G401 (cell line): ENCODE measurements at regions not wholly inside any gene's neighbourhood (a gene's known extent, or its start where the extent isn't known, plus 50 kb on each side); places are given as distances from the start of the nearest gene placed in this dataset.
A peak's percentile ranks its signal among the peaks of the same experiment; 100 is the strongest.
"Not testable (repeated sequence)": the region's sequence is repeated elsewhere in the genome, so short reads cannot be mapped to it uniquely, and the experiment has no call there.

Source experiments
- DNase-seq: peaks from one replicate; pipeline ENCODE4 v3.0.0-alpha.2; 2015; ENCODE audit warnings: low spot score
- in situ Hi-C: cut with HindIII; loops from 2 replicates; pipeline ENCODE4 v1.10.0; 2016; ENCODE audit warnings: low sequenced_read_pairs, mixed read lengths

DNA sequence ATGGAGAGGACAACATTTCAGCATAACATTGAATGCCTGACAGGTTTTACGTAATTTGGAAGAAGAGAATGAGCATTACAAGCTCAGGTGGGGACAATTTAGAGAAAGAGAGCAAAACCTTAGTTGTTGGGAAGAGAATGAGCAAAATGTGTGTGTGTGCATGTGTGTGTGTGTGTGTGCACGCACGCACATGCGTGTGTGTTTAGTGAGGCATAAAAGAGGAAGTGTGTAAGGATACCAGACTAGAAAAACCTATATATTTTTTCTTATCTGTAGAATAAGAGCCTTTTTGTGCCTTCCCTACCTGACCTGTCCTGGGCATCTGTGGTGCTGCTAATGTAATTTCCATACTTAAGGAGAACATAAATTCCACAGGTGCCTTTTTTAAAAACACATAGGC is 99.0 kb upstream of the PLXNA2 start:
- in situ Hi-C loops: no loop called here
- no peak for DNase-seq

DNA sequence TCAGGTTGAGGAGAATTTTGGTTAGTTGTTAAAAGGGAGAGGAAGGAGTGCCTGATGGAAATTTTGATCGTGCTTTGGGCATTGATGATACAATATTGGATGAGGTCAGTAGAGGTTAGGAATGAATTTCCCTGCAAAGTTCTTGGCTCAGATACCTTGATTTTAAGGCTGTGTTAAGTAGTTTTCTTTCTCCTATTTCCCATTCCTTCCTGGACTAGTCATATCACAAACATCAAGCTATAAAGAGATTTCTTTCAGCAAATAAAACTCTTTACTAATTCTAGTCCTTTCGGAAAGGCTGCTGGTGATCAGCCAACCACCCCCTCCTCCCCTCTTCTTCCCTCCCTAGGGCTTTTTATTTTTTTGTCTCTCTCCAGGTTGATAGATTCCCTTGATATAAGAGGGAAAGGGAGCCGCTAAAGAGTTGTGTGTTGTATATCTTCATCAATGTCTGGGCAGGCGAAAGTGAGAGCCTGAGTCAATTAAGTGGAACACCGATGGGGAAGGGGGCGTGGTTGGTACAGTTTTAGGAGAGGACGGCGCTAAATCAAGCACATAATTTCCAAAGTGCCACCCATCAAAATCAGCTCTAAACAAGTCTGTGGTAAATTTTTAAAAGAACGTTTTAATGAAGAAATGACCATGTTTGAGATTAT is 100.1 kb upstream of the PLXNA2 start:
- no peak for DNase-seq
- in situ Hi-C loops: no loop called here

DNA sequence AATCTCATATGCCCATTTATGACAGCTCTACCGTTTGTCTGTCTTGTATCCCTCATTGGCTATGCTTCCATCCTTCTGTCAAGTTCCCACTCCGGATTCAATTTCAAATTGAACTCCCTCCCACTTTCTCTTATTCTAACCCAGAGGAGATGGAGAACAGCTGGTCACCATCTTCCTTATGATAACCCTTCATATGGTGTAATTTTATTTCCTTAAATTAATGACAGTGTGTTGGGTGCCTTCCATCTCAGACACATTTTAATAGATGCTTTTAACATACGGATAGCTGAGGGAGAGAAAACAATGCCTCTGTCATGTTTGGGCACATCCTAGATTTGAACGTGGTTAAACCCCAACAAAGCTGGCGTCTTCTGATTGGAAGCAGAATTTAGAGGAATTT is 103.0 kb upstream of the PLXNA2 start:
- in situ Hi-C loops: no loop called here
- DNase-seq: no peak

DNA sequence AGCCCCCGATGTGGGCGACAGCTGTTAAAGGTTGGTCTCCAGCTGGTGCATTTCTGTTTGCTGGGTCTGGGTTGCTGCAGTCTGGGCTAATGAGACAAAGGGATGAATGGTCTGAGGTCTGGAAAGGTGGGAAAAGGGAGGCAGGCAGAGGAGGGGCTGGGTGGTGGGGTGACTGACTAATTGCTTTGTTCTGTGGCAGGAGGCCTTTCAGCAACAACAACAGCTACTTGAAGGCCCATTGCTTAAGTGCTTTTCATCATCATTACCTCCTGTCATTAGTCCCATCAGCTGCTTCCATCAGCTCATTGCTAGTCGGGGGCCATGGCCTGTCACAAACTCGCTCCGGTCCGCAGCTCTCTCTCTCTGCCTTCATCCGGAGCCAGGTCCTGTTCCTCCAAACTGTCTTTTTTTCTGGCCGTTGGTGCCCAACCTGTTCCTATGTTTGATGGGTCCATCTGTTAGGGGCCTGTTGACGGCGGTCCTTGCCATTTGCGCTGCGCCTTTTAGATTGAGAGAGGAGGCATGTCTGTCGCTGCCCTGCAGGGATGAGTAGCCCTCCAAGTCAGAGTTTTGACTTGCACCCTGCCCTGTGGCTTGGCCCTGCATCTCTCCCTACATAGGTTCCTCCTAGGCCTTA is 105.6 kb upstream of the PLXNA2 start:
- DNase-seq: peak; percentile 41
- in situ Hi-C loops: no loop called here

DNA sequence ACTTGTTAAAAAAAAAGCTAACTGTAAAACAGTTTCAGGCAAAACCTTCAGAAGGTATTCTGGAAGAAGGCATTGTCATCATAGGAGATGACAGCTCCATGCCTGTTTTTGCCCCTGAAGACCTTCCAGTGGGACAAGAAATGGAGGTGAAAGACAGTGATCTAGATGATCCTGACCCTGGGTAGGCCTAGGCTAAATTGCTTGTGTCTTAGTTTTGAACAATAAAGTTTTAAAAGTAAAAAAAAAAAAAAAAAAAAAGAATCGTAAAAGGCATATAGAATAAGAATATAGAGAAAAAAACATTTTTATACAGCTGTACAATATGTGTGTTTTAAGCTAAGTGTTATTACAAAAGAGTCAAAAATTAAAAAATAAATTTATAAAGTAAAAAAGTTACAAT is 106.6 kb upstream of the PLXNA2 start:
- in situ Hi-C loops: no loop called here
- DNase-seq: no peak

DNA sequence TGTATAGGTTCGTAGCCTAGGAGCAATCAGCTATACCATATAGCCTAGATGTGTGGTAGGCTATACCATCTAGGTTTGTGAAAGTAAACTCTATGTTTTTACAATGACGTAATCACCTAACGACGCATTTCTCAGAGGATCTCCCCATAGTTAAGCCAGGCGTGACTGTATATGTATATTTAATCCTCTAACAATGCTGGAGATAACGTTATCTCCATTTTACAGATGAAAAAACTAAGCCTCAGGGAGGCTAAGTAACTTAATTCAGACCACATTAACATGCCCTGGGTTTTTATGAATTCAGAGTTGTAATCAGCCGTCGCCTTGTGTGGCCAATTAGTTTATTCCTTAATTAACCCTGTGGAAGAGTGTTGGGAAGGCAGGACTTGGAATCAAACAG is 107.7 kb upstream of the PLXNA2 start:
- no peak for DNase-seq
- in situ Hi-C loops: no loop called here

DNA sequence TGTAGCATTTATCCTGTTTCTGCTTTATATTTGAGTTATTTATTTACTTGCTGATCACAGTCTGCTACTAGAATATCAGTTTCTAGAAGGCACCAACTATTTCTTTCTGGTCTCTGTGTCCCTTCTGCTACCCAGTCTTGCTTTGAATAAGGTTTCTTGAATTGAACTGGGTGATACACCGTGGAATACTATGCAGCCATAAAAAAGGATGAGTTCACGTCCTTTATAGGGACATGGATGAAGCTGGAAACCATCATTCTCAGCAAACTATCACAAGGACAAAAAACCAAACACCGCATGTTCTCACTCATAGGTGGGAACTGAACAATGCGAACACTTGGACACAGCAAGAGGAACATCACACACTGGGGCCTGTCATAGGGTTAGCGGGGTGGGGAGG is 109.6 kb upstream of the PLXNA2 start:
- in situ Hi-C loops, DNase-seq: not testable (repeated sequence)

DNA sequence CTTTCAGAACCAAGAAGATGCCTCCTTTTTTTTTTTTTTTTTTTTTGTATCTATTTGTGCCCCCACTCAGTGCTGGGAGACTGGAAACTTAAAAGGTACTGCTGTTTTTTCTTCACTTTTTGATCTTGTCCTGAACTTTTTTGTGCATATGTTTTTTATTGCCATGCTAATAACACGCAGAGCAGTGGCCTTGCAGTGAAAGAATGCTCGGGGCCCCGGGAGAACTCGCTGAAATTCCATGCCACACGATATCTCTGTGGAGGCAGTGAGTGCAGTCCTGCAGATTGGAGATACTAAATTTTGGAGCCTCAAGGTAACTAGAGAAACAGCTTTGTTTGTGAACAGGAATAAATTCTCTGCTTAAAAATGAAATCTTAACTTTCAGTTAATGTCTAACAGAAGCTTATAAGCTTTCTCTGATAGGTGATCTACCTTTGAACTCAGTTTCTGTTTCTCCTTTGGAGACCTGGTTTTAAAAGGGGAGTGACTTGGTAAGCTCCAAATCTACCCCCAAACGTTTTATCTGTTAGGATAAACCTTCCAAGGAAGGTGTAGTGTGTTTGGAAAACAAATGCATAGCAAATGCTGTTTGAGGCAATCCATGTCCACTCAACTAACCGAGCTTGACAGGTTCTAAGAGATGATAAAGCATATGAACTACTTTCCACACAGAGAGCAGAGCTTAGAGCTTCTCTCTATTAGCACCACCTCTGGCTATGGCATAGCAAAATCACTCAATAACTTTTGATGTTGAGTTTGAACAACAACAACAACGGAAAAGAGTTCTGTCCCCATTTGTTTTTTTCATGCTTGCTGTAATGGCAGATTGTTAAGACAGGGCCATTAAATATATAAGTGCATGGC is 113.7 kb upstream of the PLXNA2 start:
- no peak for DNase-seq
- in situ Hi-C loops: no loop called here

DNA sequence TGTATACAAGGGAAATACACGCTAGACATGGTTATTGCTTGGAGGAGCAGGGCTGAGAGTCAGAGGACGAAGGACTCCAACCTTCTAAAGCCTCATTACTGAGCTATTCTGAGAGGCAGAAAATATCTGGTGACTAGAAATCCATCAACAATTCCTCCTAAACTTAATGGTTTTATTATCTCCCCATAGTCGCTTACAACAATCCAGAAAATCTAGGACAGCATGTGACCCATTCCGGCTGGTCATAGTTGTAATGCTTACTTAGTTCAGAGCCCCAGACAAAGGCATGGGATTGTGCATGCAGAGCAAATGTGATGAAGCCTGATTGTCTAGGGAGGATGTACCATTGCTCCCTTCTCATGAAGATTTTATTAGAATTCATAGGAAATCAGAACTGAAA is 114.5 kb upstream of the PLXNA2 start:
- no peak for DNase-seq
- in situ Hi-C loops: no loop called here

DNA sequence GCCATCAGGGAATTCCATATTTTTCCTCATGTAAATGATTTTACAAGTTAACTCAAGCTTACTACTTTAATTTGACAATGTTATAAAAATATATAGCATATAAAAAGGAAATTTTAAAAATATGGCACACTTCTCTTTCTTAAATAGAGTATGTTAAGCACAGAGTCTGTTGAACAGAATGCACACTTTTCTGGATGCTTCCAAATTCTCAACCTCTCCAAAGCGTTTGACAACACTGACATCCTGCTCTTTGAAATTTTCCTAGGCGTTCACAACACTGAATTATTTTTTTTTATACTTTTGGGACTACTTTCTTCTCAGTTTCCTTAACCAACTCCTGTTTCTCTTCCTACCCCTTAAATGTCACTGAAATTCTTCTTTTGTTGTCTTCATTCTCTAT is 117.8 kb upstream of the PLXNA2 start:
- in situ Hi-C loops: no loop called here
- no peak for DNase-seq

DNA sequence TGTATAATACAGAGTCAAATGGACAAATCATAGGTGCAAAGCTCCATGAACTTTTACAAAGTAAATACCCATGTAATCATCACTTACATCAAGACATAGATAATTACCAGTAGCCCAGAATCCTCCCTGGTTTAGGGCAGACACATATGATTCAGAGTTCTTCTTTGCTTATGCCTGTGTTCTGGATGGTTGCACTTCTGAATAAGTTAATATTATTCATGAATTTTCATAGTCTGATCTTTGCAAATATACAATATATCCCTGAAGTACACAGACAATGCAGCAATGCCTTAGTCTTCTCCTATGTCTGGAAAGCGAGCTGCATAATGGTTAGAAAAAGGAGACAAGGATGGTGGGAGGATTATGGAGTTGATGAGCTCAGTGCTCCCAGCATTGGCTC is 122.4 kb upstream of the PLXNA2 start:
- in situ Hi-C loops: no loop called here
- DNase-seq: no peak

DNA sequence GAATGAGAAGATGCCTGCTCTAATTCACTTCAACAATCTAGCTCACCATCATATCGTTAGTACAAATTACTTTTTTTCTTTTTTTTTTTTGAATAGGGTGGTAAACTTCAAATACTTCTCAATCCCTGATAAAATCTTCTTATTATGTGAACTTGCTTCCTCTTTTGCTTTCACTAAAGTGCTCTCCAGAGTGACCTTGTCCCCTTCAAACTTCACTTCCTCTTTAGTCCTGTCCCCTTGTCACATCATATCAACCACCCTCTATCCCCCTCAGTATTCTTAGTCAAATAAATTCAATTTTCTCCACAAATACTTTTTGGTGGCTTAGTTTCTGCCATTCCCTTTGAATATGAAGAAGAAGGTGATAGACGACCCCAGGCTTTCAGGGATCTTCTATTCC is 124.9 kb upstream of the PLXNA2 start:
- in situ Hi-C loops: no loop called here
- no peak for DNase-seq

DNA sequence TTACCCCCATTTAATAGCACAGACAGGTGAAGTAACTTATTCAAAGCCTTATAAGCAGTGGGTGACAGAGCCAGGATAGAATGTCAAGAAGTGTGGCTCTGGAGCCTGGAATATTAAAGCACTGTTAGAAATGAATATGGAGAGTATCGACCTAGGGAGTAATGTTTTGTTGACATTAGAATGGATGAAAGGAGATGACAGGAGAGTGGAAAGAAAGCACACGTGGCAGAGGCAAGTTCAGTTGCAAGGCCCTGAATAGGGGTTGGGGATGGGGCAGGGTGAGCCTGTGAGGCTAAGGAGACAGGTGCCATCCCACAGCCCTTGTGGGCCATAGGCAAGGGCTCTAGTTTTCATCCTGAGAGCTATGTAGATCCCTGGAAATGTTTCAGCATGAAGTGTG is 125.5 kb upstream of the PLXNA2 start:
- in situ Hi-C loops: no loop called here
- no peak for DNase-seq

DNA sequence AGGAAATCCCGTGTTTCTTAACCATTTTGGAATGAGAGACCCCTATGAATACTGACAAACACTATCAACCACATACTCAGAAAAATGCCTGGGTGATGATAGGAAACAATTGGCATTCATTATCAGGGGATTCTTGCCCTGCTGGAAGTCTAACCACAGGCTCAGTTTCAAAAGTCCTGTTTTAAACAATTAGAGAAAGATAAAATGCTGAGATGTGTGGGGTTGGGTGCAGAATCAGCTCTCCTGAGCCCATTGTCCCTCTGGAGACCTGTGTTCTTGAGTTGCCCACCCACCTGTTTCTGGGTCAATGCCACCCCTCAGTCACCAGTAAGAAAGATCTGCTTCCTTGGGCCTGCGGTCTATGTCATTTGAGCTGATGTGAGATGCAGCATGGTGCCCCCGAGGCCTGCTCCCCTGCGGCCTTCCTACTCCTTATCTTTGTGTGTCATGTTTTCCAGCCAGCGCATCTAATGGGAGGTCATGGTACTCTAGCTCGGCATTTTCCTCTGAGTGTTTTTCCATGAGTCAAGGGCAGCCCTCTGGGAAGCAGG is 130.3 kb upstream of the PLXNA2 start:
- in situ Hi-C loops: no loop called here
- no peak for DNase-seq

DNA sequence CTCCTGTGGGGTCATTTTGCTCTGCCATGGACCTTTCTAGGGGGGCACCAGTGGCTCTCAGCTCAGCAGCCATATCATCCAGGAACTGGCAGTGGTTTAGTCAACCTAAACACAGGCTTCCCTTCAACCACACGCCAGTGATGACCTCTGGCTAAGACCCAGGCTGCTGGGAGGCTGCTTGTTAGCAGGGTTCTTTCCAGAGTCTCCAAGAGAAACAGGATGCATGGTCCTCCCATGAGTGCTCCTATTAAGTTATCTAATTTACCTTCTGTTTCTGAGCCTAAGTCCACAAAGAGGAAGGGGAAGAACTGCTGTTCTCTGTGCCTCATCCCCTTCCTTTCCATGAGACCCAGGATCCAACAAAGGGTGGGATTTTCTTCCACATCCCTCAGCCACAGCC is 137.3 kb upstream of the PLXNA2 start:
- in situ Hi-C loops: no loop called here
- no peak for DNase-seq

DNA sequence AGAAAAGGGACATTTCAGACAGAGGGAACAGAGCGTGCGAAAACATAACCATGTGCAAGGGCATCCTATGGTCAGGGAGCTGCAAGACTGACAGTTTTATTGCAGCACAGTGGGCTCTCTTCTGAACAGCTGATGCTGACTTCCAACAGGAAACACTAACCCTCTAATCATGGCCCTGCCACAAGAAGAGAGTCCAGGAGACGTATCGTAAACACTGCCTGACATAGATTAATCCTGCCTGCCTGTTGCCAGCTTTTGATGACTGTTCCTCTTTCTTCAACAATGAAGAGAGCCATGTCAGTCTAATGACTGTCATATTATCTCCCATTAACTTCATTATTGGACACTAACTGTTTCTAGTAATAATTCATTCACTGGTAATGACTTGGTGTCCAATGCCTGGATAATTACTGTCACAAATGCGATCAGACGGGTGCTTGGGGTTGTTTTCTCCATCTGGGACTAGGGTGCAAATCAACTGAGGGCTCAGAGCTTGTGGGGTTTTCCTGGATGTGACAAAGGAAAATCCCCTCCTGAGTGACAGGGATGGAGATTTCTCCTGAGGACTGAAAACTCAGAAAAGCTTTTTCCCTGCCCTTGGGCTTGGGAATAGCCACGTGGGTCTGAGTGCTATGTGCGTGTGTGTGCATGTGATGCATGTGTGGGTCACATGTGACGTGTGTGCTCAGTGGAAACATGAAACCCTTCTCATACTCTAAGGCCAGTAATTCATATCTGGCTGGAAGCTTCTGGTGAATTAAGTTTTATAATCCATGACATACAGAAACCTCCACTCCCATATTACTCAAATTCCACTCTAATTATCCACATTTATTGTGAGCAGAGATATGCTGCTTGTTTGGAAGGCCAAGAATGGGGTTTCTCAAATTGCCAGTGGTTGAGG is 144.0 kb upstream of the PLXNA2 start:
- no peak for DNase-seq
- in situ Hi-C loops: no loop called here

DNA sequence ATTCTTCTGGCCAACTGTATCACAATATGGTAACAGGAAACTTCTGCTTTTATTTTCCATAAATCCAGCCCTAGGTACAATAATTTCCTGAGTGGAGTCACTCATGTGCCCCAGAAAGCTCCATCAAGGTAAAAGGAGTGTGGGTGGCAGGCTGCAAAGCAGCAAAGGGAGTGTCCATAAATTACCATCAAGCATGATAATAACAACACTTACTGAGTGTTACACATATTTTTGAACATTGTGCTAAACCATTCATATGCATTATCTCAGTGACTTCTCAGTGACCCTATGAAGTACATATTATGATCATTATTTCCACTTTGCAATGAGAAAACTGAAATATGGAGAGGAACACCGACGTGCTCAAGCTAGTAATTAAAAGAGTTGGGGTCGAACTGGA is 149.2 kb upstream of the PLXNA2 start:
- in situ Hi-C loops: no loop called here
- DNase-seq: no peak

DNA sequence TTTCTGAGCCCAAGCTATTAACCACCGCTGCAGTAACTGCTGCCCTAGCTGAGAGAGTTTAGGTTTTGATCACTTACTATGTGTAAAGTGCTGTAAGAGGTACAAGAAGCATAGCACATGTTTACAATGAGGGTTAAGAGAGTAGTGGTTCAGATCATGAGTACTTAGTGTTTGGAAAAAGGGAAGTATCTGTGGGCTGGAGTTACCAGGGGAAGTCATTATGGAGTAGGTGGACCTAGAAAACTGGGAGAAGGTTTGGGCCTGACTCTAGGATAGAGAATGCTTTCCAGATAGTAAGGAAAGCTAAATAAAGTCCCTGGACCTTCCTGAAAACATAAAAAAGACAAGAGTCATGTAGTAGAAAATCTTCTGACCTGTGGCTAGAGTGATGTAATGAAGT is 149.6 kb upstream of the PLXNA2 start:
- in situ Hi-C loops: no loop called here
- no peak for DNase-seq

DNA sequence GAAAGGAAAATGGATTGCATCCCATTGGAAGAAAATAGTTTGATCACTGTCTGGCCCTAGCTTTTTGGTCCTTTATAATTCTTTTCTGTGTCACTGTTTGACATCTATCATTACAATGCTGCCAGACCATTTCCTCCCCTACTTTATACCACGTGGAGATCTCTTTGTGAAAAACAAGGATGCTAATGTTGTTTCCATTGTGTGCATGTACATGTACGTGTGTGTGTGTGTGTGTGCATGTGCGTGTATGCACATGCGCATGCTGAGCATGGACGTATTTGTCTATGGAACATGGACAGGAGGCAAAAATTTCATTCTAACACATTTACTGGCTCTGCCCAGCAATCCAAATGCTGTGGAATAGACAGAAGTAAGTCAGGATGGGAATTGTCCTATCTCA is 153.1 kb upstream of the PLXNA2 start:
- in situ Hi-C loops: no loop called here
- no peak for DNase-seq
